ENCODE measurements at regions not wholly inside any gene's neighbourhood (a gene's known extent, or its start where the extent isn't known, plus 50 kb on each side); places are given as distances from the start of the nearest gene placed in this dataset.

GRCh38 chr2:118479020-118479419 is 368.4 kb downstream of the EN1 start:
- H3K4me1 ChIP-seq: peaks cover 12% of the 10 kb centered on the region
- no TSS peak for BruUV-seq (replicated peaks)
- POLR2A ChIA-PET: no interaction called here
- H3K4me3 ChIP-seq (ENCODE audit: low read depth, low read length): no peak overlapping the region
- H3K9me3 Mint-ChIP-seq (ENCODE audit: unreplicated experiment): no peaks in the 10 kb centered on the region
- H3K4me1 Mint-ChIP-seq (ENCODE audit: low read depth, unreplicated experiment): peaks cover 12% of the 10 kb centered on the region
- H3K9me3 ChIP-seq: no peaks in the 10 kb centered on the region
- H3K4me3 Mint-ChIP-seq (ENCODE audit: unreplicated experiment): no peak overlapping the region
- TF ChIP-seq CTCF (IDR thresholded peaks at IDR 0.05; ENCODE audit: insufficient read depth in 1 of 2, low read depth in 1 of 2, low read length in 1 of 2, severe bottlenecking in 1 of 2, unreplicated experiment in 1 of 2): no peak
- no peak overlapping the region for H3K27ac Mint-ChIP-seq (ENCODE audit: unreplicated experiment)
- peaks cover 24% of the 10 kb centered on the region for H3K27me3 Mint-ChIP-seq (ENCODE audit: insufficient read depth, unreplicated experiment)
- CTCF ChIA-PET: no interaction called here
- DNase-seq: no peak
- H3K36me3 ChIP-seq (ENCODE audit: control insufficient read depth, insufficient read depth, low read length): no peaks in the 10 kb centered on the region
- H3K36me3 Mint-ChIP-seq (ENCODE audit: insufficient read depth, unreplicated experiment): no peaks in the 10 kb centered on the region
- peaks cover 6% of the 10 kb centered on the region for H3K27me3 ChIP-seq (replicated peaks; ENCODE audit: control insufficient read depth, insufficient read depth, low read length)
- intact Hi-C loops (cut with micrococcal nuclease; ENCODE audit: unreplicated experiment): loop anchor here (5.0 kb wide), 1 partner anchor 378 kb away; no protein-coding TSS in a partner anchor

GRCh38 chr2:118477111-118477862 is 370.2 kb downstream of the EN1 start:
- peaks cover 8% of the 10 kb centered on the region for H3K27me3 ChIP-seq (replicated peaks; ENCODE audit: control insufficient read depth, insufficient read depth, low read length)
- no TSS peak for BruUV-seq (replicated peaks)
- no peaks in the 10 kb centered on the region for H3K36me3 Mint-ChIP-seq (ENCODE audit: insufficient read depth, unreplicated experiment)
- no peaks in the 10 kb centered on the region for H3K9me3 ChIP-seq
- POLR2A ChIA-PET: interaction anchor here (0.6 kb wide), 1 partner anchor 168 kb away, joined by 4 read pairs; no protein-coding TSS in a partner anchor
- peaks cover 12% of the 10 kb centered on the region for H3K4me1 Mint-ChIP-seq (ENCODE audit: low read depth, unreplicated experiment)
- no peak overlapping the region for H3K27ac Mint-ChIP-seq (ENCODE audit: unreplicated experiment)
- CTCF ChIA-PET: no interaction called here
- DNase-seq: peak; percentile 86 to 87
- TF ChIP-seq CTCF (IDR thresholded peaks at IDR 0.05; ENCODE audit: insufficient read depth in 1 of 2, low read depth in 1 of 2, low read length in 1 of 2, severe bottlenecking in 1 of 2, unreplicated experiment in 1 of 2): no peak
- no peak overlapping the region for H3K4me3 Mint-ChIP-seq (ENCODE audit: unreplicated experiment)
- intact Hi-C loops (cut with micrococcal nuclease; ENCODE audit: unreplicated experiment): loop anchor here (1.0 to 5.0 kb wide), 2 partner anchors 136 to 380 kb away; no protein-coding TSS in a partner anchor
- no peaks in the 10 kb centered on the region for H3K36me3 ChIP-seq (ENCODE audit: control insufficient read depth, insufficient read depth, low read length)
- peaks cover 23% of the 10 kb centered on the region for H3K27me3 Mint-ChIP-seq (ENCODE audit: insufficient read depth, unreplicated experiment)
- H3K4me3 ChIP-seq (ENCODE audit: low read depth, low read length): no peak overlapping the region
- H3K9me3 Mint-ChIP-seq (ENCODE audit: unreplicated experiment): no peaks in the 10 kb centered on the region
- H3K4me1 ChIP-seq: peaks cover 12% of the 10 kb centered on the region

GRCh38 chr2:118475622-118476205 is 371.7 kb downstream of the EN1 start:
- ChIA-PET POLR2A (no interaction called here), CTCF (no interaction called here)
- Histone ChIP-seq H3K4me3 (ENCODE audit: low read depth, low read length) (no peak overlapping the region), H3K4me1 (peaks cover 12% of the 10 kb centered on the region), H3K9me3 (no peaks in the 10 kb centered on the region), H3K27me3 (replicated peaks; ENCODE audit: control insufficient read depth, insufficient read depth, low read length) (peaks cover 8% of the 10 kb centered on the region), H3K36me3 (ENCODE audit: control insufficient read depth, insufficient read depth, low read length) (no peaks in the 10 kb centered on the region)
- peaks cover 12% of the 10 kb centered on the region for H3K4me1 Mint-ChIP-seq (ENCODE audit: low read depth, unreplicated experiment)
- H3K36me3 Mint-ChIP-seq (ENCODE audit: insufficient read depth, unreplicated experiment): no peaks in the 10 kb centered on the region
- H3K27me3 Mint-ChIP-seq (ENCODE audit: insufficient read depth, unreplicated experiment): peaks cover 23% of the 10 kb centered on the region
- H3K4me3 Mint-ChIP-seq (ENCODE audit: unreplicated experiment): no peak overlapping the region
- no peak overlapping the region for H3K27ac Mint-ChIP-seq (ENCODE audit: unreplicated experiment)
- no TSS peak for BruUV-seq (replicated peaks)
- no peak for TF ChIP-seq CTCF (IDR thresholded peaks at IDR 0.05; ENCODE audit: insufficient read depth in 1 of 2, low read depth in 1 of 2, low read length in 1 of 2, severe bottlenecking in 1 of 2, unreplicated experiment in 1 of 2)
- no peaks in the 10 kb centered on the region for H3K9me3 Mint-ChIP-seq (ENCODE audit: unreplicated experiment)
- intact Hi-C loops (cut with micrococcal nuclease; ENCODE audit: unreplicated experiment): loop anchor here (5.0 kb wide), 1 partner anchor 382 kb away; no protein-coding TSS in a partner anchor
- DNase-seq: no peak

All from Caco-2 (cell line).